HG03439 (cell line): ENCODE measurements at regions not wholly inside any gene's neighbourhood (a gene's known extent, or its start where the extent isn't known, plus 50 kb on each side); places are given as distances from the start of the nearest gene placed in this dataset.

Source experiments
- ATAC-seq: cut with Tn5 transposase; IDR thresholded peaks from one replicate; pipeline ENCODE4 v1.9.1; 2021; ENCODE audit warnings: mild to moderate bottlenecking, moderate library complexity; ENCODE audit not compliant: unreplicated experiment

DNA sequence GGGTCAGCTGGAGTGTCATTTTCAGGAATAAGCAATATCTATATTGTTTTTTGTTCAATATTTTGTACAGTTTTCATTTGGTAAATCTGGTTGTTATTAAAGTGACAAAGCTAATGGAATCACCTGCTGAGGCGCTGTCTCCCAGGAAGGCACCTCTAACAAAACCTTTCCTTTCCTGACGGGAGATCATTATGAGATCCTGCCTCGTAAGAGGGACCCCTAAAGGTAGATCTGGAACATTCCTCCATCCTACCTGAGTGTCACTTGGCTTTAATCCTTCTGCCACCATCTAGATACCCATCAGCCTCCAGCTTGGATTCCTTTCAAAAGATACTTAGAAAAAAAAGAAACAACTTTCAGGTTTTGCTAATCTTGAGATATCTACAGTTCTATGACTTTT lies 157.7 kb downstream of the FAT3 start:
- no peak for ATAC-seq

- no peak for ATAC-seq
Measured at GRCh38 chr11:92383430-92383829, 158.8 kb downstream of the FAT3 start.

DNA sequence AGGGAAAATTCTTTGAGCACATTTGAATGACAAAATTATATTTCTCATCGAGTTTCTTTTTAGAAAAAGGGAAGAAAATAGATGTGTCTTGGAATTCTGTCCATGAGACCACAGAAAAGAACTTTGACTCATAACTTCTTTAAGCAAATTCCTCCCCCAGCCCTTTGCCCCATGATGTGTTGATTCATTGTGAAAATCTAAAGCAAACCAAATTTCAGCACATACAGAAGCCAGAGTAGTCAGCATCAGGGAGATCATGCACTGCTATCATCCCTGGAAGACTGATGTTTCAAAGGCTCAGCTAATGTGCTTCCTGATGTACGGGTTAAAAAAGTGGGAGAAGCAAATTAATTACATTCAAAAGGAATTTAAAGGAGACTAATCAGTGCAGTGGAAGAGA lies 159.7 kb downstream of the FAT3 start:
- ATAC-seq = no peak

DNA sequence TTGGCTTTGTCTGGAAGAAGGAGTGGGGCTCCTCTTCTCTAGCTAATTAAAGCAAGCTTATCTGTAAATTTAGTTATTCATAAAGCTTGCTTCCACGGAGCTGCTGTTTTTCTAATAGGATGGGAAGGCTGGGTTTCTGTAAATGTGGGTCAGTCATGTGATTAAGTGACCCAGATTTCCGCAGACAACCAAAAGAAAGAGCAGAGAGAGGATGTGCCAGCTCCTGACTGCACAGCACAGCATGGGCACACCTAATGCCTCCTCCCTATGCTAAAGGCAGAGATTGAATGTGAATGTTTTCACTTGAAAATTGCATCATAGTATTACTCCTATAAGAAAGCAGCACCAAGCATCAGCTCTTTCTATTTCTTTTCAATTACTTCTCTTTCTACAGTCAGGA lies 160.2 kb downstream of the FAT3 start:
- ATAC-seq = no peak

- no peak for ATAC-seq
Measured at GRCh38 chr11:92386577-92386976, 162.0 kb downstream of the FAT3 start.

DNA sequence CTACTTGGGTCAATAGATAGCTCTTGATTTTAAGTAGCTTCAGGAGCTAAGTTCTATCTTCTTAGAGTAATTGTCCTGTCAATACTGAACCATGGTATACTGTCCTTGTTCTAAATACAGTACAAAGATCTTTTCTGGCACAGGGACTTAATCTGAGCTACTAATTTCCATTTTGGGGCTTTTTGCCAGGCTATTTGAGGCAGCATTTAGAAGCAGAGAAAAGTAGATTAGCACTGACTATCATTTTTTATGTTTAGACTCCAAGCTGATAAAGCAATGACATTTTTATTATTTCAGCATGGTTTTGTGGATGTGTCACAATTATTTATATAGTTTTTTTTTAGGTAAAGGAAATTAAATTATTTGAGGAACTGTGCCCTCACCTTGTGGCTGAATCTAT lies 163.2 kb downstream of the FAT3 start:
- no peak for ATAC-seq

GRCh38 chr11:92388380-92388779 lies 163.8 kb downstream of the FAT3 start:
- no peak for ATAC-seq

GRCh38 chr11:92390783-92391182 lies 166.2 kb downstream of the FAT3 start:
- no peak for ATAC-seq

DNA sequence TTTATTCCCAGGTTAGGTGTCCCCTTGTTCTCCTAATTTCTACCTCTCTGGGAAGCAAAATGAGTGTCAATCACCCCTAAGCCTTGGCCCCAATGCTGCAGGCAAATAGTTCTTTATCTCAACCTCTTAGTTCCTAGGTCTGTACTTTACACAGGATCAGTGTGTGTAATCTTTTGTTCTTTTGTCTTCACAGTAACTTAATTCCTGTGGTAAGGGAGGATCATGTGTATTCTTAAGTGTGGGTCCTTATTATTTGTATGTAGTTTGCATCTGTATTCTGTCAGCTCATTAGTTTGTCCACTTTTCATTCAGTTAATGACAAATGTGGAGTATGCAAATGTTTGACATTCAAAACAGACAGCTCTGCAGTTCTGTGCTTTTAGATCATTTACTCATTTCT lies 166.7 kb downstream of the FAT3 start:
- ATAC-seq = no peak

DNA sequence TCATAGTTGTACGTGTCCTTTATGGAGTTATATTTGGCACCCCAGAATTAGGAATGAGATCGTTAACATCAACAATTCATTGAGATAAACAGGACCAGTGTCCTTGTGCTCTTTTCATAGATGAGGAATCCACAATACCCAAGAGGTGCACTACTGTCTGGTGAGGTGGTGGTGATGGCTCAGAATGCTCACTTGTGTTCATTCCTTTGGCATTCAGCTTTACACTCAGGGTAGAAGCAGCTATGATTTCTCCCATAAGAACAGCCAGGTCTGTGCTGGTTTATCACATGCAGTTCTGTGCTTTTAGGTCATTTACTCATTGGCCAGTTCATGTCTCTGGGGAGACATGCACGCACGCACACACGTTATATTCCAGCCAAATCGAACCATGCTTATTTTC lies 167.2 kb downstream of the FAT3 start:
- no peak for ATAC-seq

DNA sequence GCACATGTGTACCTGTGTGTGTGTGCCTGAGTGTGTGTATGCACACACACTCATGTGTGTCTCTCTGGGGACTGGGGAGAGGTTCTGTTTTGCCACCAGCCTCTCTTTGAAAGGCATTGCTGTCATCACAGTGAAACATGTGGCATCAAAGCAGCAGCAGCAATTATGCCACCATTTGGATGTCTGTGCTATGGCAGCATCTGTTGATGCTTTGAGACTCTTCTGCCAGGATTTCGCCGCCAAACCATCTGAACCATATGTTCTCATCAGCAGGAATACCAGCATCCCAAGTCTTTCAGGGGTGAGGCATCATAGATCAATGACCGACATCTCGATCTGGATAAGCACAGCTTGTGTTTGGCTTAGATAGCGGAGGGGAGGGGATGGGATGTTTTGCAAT lies 168.6 kb downstream of the FAT3 start:
- no peak for ATAC-seq

DNA sequence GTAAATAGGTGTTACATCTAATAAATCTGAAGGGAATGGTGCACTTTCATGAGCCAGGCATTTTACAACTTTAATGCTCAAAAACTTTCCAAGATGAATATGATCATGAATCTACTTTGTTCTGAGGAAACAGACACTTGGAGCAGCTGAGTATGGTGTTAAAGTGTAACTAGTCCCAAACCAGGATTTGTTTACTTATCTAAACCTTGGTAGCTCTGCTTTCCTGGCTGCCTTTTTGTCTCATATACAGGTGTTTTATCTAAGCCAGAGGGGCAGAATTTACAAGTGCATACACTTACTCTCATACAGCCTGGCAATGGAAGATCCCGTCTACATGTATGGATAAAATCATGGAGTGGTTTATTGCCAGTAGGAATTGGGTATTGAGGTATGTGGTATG lies 171.5 kb downstream of the FAT3 start:
- ATAC-seq = no peak

DNA sequence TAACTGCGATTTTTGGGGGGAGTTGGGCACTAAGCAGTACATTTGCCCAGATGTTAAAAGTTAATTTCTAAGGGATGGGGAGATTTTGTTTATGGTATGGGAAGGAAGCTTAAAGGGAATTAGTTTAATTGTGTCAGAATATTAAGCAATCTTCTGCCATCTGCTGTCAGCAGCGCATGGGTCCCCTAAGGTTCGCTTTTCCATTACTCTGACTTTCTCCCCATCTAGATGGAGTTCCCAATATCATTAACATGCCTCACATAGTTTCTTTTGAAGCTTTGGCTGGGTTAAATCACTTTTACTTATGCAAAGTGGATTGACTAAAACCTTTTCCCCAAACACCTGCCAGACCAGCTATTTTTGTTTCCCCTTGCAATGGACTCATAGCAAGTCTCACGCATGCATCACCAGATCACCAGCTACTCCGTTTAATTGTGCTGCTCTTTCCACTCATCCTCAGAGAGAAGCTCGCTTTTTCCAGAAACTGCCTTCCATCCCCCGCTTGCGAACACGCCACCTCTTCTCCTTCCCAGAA lies 172.7 kb downstream of the FAT3 start:
- ATAC-seq = no peak

- ATAC-seq = no peak
Measured at GRCh38 chr11:92399705-92400104, 175.1 kb downstream of the FAT3 start.

- ATAC-seq = no peak
Measured at GRCh38 chr11:92401520-92401919, 176.9 kb downstream of the FAT3 start.

- no peak for ATAC-seq
Measured at GRCh38 chr11:92406472-92406871, 181.9 kb downstream of the FAT3 start.

DNA sequence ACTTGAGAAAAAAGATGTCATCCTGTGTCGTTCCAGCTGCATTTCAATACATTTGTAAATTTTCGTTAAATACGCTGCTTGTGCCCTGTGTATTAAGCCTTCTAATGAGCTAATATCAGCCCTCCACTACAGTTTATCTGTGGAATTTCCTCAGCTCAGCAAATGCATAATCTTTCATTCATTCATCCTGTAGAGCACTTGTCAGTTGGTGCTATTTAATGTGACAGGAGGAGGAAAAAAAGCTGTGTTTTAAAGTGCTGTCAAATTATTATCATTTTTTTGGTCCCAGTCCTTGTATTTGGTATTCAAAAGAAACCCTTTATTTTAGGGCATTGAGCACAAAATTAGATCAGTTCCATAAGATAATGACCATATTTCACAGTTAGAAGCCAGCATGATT lies 184.7 kb downstream of the FAT3 start:
- no peak for ATAC-seq

GRCh38 chr11:92409956-92410355 lies 185.3 kb downstream of the FAT3 start:
- no peak for ATAC-seq

DNA sequence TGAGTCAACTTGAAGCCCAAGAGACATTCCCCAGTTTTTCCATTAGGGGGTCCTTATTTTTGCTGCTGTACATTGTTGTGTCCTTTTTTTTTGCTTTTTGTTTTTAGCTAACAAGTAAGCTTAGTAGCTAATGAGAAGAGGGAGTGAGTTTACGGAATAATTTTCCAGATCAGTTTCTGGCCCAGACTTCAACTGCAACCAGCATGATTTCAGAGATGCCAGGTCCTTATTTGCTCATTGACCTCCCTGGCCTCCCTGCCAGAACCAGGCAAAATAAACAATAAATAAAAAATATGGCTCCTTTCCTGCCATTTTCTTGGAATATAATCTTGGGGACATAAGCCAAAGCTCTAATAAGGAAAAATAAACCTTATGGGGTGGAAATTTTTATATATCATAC lies 185.9 kb downstream of the FAT3 start:
- no peak for ATAC-seq

- ATAC-seq = no peak
Measured at GRCh38 chr11:92411431-92411830, 186.8 kb downstream of the FAT3 start.

DNA sequence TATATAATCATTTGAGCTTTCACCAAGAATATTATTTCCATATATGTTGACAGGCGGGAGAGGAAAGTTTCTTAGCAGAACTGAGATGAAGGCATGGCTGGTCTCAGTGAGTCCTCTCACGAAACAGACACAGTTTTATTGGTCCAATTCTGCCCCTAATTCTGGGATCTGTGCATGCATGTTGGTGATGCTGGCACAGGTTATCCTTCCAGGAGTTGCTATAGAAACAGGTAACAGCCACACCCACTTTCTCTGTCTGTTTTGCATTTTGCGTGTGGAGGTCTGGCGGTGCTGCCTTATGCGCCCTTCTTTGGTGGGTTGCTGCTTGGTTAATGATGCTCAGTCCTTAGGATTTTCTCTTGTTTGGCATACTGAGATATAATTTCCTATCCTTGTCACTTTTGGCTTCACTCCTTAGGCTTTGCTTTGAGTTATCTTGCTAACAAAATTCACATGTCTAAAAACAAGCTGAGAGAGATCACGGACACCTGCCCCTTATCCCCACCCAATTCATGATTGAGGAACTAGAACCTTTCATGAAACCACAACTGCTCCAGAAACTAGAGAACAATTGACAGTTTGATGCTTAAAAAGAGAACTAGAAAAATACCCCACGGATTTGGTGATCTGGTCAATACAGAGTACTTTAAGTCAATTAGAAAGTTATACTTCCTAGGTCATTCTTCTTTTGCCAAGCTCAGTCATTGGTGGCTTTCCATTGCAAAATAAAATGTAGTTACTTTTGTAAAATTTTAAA lies 189.3 kb downstream of the FAT3 start:
- ATAC-seq = peak; percentile 59

DNA sequence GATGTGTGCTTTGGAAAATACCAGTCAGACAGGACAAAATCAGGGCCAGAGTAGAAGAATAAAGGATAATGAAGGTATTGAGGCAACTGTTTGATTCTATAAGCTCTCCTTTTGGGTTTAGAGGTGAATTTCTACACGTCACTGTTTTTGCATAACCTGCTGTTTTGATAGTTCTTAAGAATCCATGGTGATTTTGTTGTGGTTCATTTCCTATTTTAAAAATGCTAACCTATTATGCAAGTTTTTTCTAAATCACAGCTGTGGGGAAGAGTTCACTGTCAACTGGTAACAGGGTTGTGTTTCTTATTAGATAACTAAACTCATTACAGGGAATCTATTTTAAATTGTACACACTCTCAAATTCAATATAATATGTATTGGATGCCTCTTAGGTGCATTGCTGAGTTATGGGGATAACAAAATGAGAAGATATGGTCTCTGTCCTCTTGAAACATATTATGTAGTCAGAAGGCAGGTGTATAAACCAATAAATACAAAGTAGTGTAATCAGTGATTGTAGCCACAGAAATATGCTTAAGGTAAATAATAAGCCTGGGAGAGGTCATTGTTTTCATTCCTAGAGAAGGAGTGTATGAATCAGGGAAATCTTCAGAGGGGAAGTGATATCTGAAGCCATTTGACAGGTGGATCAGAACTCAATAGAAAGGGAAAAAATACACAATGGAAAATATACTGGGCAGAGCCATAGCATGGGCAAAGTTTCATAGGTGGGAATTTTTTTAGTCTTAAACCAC lies 192.5 kb downstream of the FAT3 start:
- ATAC-seq = no peak
